GM18861 (cell line): ENCODE measurements at regions not wholly inside any gene's neighbourhood (a gene's known extent, or its start where the extent isn't known, plus 50 kb on each side); places are given as distances from the start of the nearest gene placed in this dataset.

Experiments
- ATAC-seq: cut with Tn5 transposase; IDR thresholded peaks from one replicate; pipeline ENCODE4 v1.9.1; 2021; ENCODE audit not compliant: unreplicated experiment

DNA sequence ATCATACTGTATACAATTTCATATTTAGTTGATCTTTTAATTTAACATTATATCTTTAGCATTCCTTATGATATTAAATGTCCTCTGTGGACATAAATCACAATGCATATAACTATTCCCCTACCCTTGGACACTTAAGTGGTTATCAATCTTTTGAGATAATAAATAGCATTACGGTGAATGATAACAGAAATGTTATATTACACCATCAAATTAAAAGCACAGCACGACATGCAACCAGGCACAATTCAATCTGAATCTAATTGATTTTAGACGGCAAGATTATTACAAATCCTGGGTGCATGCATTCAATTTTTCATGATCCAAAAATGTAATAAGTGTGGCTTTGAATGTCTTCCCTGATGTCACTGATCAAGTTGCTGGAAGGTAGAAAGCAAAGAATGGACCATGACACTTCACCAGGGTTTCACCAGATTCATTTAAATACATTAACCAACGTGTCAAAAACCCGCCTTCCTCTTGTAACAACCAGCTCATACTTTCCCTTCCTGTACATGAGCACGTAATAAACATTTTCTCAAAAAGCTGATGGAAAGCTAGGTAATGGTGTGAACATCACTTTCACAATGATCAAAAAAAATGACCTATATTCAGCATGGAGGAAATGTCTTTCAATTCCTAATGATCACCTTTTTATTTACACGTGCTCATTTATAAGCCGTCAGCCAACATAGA, 513.7 kb upstream of the ID2 start:
- ATAC-seq: no peak

DNA sequence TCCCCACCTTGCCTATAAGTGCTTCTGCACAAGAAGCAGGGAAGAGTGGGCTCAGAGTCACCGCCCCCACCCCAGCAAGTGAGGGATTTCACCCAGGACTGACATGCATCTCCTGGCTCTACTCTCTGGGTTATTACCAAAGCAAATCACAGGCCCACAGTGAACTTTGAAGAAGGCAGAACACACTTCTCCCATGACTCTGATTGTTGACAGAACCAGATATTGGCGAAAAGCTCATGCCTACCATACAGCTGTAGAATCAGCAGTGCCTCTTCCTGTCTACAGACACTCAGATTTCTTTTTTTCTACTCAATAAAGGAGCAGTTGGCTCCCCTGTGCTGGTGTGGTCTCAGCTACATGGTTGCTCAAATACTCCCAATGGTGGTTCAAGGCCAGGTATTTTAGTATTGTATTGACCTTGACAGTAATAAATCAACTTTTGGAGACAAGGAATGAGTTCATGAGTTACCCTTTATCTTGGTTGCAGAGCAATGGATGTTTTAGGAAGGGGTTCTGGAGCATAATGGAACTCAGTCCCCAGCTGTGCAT, 512.9 kb upstream of the ID2 start:
- no peak for ATAC-seq

DNA sequence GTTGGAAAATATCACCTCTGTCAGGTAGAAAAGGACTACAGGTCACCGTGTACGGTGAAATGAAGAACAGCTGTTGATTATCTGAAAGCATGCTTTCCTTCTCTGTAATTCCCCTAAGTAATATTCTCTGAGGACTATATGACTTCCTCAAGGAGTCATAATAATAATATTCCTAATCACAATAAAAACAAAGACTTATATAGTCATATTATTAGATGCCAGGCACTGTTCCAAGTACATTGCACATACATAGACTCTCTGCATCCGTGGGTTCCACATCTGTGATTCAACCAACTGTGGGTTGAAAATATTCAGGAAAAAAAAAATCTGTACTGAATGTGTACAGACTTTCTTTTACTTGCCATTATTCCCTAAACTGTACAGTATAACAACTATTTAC, 512.4 kb upstream of the ID2 start:
- no peak for ATAC-seq

GRCh38 chr2:8170552-8171327, 511.1 kb upstream of the ID2 start:
- ATAC-seq: no peak

- ATAC-seq: no peak
Measured at GRCh38 chr2:8171608-8172007, 510.2 kb upstream of the ID2 start.

DNA sequence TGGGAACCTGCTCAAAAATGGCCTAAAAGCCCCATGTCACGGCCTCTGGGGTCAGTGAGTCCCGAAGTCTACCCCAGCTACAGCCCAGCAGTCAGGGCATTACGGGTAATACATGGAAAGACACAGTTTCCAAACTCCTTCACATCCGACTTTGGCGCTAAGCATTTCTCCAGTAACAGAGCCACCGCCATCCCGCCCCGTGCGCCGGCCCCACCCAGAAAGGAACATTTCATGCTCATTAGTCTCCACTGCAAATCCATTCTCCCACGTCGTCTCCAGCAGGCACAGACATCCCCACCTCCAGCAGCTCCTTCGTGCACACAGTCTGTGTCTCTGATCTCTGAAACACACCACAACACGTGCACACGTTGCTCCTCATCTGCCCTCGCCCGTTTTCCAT, 509.2 kb upstream of the ID2 start:
- ATAC-seq: no peak

- ATAC-seq: no peak
Measured at GRCh38 chr2:8174641-8175257, 507.1 kb upstream of the ID2 start.

GRCh38 chr2:8176887-8177286, 505.0 kb upstream of the ID2 start:
- ATAC-seq: no peak

GRCh38 chr2:8177566-8177965, 504.3 kb upstream of the ID2 start:
- no peak for ATAC-seq

GRCh38 chr2:8178911-8179310, 502.9 kb upstream of the ID2 start:
- ATAC-seq: no peak

DNA sequence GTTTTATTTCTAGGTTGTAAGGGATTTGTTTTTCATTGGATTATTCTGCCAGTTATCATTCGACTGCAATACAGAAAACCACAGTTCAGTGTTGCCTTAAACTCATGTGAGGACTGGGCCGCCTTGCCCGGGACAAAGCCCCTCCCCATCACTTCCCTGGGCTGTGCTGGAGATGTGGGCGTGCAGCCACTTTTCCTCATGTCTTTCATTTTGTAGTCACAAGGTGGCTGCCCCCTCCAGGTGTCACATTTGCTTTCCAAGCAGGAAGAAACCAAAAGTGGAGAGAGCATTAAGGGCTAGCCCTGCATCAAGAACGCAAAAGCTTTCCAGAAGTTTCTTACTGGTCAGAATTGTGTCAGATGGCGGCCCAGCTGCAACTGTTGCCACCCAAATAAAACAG, 492.5 kb upstream of the ID2 start:
- no peak for ATAC-seq

DNA sequence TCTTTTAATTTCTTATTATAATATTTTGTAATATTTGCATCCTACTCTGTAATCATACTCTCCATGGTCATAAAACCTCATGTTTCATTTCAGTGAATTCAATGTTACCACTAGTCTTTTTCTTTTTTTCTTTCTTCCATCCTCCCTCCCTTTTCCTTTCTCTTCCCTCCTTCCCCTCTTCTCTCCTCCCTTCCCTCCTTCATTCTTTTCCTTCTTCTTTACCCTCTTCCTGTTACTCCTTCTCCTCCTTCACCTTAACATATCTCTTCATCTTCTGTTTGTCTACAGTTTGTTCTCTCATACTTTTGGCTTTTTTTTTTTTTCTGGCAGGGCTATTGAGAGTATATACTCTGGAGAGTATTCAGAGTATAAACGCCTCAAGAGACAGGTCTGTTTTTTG, 491.6 kb upstream of the ID2 start:
- ATAC-seq: no peak

DNA sequence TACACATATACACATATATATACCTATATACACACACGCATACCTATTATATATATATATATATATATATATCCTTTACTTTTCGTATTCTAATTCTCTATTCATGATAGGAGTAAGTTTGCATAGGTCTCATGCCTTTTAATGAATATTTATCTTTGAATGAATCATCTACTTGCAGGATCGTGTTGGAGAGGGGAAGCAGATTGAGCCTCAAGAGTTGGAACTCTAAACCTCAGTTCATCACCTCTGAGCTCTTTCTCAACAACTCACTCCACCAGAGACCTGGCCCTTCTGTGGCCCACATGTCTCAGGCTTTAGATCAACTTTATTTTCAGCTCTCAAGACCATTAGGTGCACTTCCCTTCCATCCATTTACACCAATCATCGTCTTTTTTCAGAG, 490.4 kb upstream of the ID2 start:
- ATAC-seq: no peak

- no peak for ATAC-seq
Measured at GRCh38 chr2:8193146-8193545, 488.7 kb upstream of the ID2 start.

DNA sequence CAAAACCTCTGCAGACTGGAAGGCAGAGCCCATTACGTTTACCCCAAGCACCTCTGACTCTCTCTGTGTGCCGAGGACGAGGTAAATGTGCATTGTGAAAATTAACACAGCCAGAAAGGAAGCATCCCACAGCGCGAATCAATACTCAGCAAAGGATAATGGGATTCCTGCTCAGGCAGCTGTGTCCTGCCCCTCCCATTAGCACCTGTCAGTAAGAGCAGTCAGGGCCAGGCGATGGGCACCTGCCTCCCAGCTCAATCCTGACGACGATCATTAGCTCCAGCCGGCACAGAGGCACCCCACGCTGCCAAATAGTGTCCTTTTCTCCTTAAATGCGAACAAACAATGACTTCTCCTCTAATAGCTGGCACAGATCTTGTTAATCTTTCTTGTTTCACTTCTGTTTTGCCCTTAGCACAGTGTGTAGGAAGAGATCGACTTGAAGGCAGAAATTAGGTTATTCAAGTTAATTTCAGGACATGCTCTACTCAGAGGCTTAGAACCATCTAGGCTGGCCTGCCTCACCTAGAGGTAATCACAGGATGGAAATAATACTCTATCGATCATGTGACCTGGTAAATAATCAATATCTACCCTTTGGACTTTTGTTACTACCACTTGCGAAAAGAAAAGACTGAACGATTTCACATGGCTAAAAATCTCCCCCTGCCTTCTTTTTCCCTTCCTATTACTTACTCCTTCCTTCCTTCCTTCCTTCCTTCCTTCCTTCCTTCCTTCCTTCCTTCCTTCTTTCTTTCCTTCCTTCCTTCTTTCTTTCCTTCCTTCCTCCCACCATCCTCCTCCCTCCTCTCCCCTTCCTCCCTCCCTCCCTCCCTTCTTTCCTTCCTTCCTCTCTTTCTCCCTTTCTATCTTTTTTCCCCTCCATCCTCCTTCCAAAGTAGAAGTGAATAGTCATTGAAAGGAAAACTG, 487.9 kb upstream of the ID2 start:
- no peak for ATAC-seq

GRCh38 chr2:8195784-8196183, 486.1 kb upstream of the ID2 start:
- ATAC-seq: no peak

- no peak for ATAC-seq
Measured at GRCh38 chr2:8196316-8196715, 485.5 kb upstream of the ID2 start.

DNA sequence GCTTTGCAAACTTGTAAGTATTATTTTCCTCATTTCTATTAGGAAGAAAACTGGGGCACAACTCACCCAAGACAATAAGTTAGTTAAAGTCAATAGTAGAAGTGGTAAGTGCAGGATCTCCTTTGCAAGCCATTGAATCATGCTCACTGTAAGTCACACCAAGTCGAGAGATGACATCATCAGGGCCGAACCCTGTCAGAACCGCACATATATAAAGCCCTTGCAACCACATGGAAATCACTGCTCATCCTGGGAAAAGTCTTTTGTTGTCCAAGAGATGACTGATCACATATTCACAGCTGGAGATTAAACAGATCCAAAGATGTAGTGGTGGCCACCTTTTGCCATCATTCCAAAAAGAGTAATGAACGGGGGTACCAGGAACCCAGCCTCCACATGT, 484.8 kb upstream of the ID2 start:
- ATAC-seq: no peak

GRCh38 chr2:8197825-8198224, 484.0 kb upstream of the ID2 start:
- no peak for ATAC-seq

GRCh38 chr2:8198766-8199382, 483.0 kb upstream of the ID2 start:
- ATAC-seq: no peak

GRCh38 chr2:8202132-8202531, 479.7 kb upstream of the ID2 start:
- peak; percentile 86 for ATAC-seq
